ENCODE measurements at regions not wholly inside any gene's neighbourhood (a gene's known extent, or its start where the extent isn't known, plus 50 kb on each side); places are given as distances from the start of the nearest gene placed in this dataset.

DNA sequence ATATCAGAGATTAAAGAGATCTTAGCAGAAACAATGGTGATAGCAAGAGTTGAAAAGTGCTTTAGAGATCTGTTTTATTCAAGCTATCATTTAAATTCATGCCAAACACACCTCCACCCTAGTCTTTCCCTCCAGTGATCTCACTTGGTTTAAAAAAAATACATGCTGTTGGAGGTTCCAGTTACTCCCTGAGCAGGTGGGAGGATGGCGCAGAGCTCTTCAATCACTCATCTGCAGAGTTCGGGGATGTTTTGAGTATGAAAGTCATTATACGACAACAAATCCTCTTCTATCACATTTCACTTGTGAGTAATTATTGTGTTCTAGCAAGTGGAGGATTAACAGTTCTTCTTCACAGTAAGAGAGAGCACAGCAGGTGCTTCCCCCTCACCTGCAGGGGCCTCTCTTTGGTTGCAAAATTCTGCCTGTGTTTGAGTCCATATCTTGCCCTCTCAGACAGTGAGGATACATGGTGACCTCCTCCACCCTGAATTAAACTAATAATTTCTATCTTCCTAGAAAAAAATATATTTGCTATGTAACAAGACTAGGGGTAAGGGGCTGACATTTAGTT, 376.7 kb downstream of the LIG4 start:
- no peaks in the 10 kb centered on the region for H3K9me3 Mint-ChIP-seq
- no peaks in the 10 kb centered on the region for H3K36me3 Mint-ChIP-seq (ENCODE audit: low read depth)
- H3K4me1 Mint-ChIP-seq (ENCODE audit: low read depth): no peaks in the 10 kb centered on the region
- H3K27me3 Mint-ChIP-seq: no peaks in the 10 kb centered on the region
- no peak overlapping the region for H3K4me3 Mint-ChIP-seq
- H3K27ac Mint-ChIP-seq: no peak overlapping the region
- intact Hi-C loops (cut with micrococcal nuclease): no loop called here

DNA sequence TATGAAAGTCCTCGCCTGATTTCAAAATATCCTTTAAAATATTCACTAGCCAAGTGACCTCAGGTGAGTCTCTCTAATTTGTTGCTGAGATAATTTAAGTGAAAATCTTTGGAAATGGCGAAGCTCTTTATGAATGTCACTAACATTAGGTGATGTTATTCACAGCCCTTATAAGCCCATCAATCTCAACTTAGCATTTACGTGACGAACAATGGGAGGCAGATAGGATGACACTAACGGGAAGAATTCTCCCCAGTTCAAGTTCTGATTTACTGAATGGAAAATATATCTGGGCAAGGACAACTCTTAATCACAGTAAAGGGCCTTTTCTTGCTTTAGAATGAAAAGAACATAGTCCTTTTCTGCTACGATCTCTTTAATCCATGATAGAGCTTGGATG, 378.7 kb downstream of the LIG4 start:
- H3K9me3 Mint-ChIP-seq: no peaks in the 10 kb centered on the region
- H3K36me3 Mint-ChIP-seq (ENCODE audit: low read depth): no peaks in the 10 kb centered on the region
- intact Hi-C loops (cut with micrococcal nuclease): no loop called here
- no peak overlapping the region for H3K4me3 Mint-ChIP-seq
- H3K4me1 Mint-ChIP-seq (ENCODE audit: low read depth): no peaks in the 10 kb centered on the region
- H3K27me3 Mint-ChIP-seq: no peaks in the 10 kb centered on the region
- no peak overlapping the region for H3K27ac Mint-ChIP-seq

DNA sequence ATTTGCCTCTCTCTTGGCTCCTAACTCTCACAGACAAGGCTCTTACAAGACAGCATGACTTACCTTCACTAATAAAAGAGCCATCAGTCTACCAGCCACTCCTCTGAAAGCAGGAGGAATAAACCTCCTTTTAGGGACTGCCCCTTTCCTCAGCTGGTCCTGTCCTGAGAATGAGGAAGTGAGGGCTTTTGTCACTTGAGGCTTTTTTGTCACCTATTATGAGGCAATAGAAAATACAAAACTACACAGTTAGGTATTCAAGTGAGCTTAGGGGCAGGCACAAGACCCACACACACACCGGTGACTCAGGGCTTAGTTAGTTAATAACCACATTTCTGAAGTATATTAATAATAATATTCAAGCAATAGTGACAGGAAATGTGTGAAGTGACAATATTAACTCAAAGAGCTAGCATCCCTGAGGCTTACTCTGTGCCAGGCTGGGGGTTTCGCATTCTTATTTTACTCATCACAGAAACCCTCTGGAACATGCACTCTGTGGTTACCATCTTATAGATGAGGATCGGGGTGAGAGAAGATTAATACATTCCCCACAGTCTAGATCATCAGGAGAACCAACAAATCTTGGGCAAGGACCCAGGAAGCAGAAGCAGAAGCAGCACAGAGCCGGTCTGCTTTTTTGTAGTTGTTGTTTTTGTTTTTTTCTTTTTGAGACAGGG, 379.9 kb downstream of the LIG4 start:
- no peaks in the 10 kb centered on the region for H3K36me3 Mint-ChIP-seq (ENCODE audit: low read depth)
- intact Hi-C loops (cut with micrococcal nuclease): no loop called here

DNA sequence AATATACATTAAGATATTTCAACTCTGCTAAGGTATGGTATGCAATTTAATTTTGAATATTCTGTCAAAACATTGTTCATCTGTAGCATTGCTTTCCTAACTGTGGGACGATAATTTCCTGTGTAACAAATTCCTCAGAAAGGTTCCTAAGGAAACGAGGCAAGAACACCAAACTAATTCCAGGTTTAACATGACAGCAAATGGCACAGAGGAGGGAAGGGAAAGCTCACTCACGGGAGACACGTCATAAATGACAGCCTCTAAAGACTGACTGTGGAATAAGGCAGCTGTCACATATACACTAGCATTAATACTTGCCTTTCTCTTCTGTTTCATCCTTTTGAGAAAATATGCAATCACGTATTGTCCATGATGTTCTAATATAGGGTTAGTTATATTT, 380.6 kb downstream of the LIG4 start:
- no peaks in the 10 kb centered on the region for H3K9me3 Mint-ChIP-seq
- intact Hi-C loops (cut with micrococcal nuclease): no loop called here
- H3K4me1 Mint-ChIP-seq (ENCODE audit: low read depth): no peaks in the 10 kb centered on the region
- H3K27ac Mint-ChIP-seq: no peak overlapping the region
- H3K4me3 Mint-ChIP-seq: no peak overlapping the region
- H3K27me3 Mint-ChIP-seq: no peaks in the 10 kb centered on the region
- no peaks in the 10 kb centered on the region for H3K36me3 Mint-ChIP-seq (ENCODE audit: low read depth)

More for the DNA sequence above, 379.9 kb downstream of the LIG4 start:
- no peaks in the 10 kb centered on the region for H3K4me1 Mint-ChIP-seq (ENCODE audit: low read depth)
- H3K27me3 Mint-ChIP-seq: no peaks in the 10 kb centered on the region
- H3K27ac Mint-ChIP-seq: no peak overlapping the region
- H3K9me3 Mint-ChIP-seq: no peaks in the 10 kb centered on the region
- no peak overlapping the region for H3K4me3 Mint-ChIP-seq

DNA sequence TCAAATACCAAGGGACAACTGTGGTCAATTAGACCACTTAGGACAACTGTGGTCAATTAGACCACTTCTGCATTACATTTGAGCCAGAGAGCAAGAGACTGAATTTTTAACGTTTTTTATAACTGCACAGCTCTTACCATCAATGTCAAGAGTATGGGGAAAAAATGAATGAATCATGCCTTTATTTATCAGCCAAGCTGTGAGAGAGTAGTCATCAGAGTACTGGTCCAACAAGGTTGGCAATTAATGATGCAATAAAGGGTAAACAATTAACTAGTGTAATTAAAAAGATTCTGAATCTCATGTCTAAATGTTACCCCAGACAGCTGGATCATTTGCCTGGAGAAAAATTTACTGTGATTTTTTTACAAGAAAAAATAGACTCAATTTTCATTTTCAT, 381.1 kb downstream of the LIG4 start:
- no peaks in the 10 kb centered on the region for H3K27me3 Mint-ChIP-seq
- no peak overlapping the region for H3K4me3 Mint-ChIP-seq
- H3K4me1 Mint-ChIP-seq (ENCODE audit: low read depth): no peaks in the 10 kb centered on the region
- no peak overlapping the region for H3K27ac Mint-ChIP-seq
- H3K36me3 Mint-ChIP-seq (ENCODE audit: low read depth): no peaks in the 10 kb centered on the region
- H3K9me3 Mint-ChIP-seq: no peaks in the 10 kb centered on the region
- intact Hi-C loops (cut with micrococcal nuclease): no loop called here

DNA sequence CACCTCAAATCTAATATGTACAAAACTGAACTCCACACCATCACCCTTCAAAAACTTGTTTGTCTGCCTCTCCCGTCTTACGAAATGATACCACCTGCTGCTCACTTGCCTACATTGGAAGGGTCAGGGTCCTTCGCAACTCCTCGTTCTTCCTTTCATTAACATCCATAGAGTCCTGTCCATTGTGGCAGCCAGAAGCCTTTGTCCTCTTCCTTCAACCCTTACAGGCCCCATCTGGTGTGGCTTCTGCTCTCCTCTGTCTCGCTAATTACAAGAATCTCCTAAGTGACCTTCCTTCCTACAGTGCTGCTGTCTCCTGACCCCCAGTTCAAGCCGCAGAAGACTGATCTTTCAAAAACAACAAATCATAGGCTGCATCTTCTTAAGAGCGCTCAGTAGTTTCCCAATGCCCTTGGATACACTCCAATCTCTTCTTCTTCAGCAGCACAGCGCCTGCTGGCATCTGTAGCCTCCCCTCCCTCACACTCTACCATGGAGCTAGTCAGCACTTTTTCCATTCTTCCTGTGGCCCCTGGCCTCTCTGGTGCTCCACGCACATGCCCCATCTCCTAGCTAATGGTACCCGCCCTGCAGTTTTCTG, 382.7 kb downstream of the LIG4 start:
- Mint-ChIP-seq H3K36me3 (ENCODE audit: low read depth) (no peaks in the 10 kb centered on the region), H3K4me3 (no peak overlapping the region), H3K27me3 (no peaks in the 10 kb centered on the region), H3K27ac (no peak overlapping the region), H3K4me1 (ENCODE audit: low read depth) (no peaks in the 10 kb centered on the region), H3K9me3 (no peaks in the 10 kb centered on the region)
- intact Hi-C loops (cut with micrococcal nuclease): no loop called here

DNA sequence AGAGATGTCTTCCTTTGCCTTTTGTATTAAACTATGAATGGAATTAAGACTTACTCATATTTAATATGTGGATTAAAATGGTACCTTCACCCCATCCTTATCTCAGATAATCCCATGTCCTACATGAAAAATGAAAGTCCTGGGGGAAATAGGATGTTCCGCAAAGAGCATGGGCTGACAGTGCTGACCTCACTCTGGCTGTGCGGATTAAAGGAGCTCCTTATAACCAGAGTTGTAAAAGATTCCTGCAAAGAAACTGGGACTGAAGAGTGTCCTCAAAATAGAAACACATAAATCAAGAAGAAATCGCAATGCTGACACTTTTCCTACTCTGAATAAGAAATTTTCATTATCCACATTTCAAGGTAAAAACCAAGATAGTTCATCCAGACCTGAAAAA, 384.5 kb downstream of the LIG4 start:
- H3K4me3 Mint-ChIP-seq: no peak overlapping the region
- intact Hi-C loops (cut with micrococcal nuclease): no loop called here

DNA sequence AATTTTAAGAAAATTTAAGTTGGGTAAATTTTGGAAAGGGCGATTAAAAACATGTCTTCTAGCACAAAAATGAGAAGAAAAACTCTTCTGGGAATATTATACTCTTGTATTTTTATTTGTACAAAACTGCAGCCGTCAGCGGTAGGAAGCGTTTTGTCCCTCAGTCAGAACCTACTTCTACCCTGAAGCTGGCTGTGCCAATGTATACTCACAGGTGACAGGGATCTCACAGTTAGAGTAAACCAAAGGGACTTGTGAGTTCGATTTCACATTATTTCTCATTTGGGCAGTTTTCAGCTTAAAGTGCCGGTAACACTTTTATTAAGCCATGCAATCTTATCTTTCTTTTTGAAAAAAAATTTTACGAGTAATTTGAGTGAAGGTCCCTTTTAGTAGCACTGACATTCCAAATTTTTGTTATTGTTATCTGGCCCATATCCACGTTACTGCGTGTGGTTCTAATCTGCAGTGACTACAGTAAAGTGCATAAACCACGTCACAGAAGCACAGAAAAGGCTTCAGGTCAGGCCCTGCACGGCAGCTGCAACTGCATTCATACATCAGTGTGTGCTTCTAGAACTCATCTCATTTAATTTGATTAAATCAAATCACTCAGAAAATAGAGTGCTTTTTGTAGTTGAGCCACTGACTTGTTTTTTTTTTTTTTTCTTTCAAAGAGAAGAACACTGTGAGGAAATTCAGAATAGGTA, 387.3 kb downstream of the LIG4 start:
- no peaks in the 10 kb centered on the region for H3K9me3 Mint-ChIP-seq
- H3K36me3 Mint-ChIP-seq (ENCODE audit: low read depth): no peaks in the 10 kb centered on the region
- H3K4me1 Mint-ChIP-seq (ENCODE audit: low read depth): no peaks in the 10 kb centered on the region
- intact Hi-C loops (cut with micrococcal nuclease): no loop called here
- no peak overlapping the region for H3K4me3 Mint-ChIP-seq
- H3K27ac Mint-ChIP-seq: no peak overlapping the region
- H3K27me3 Mint-ChIP-seq: no peaks in the 10 kb centered on the region

More for the DNA sequence above, 384.5 kb downstream of the LIG4 start:
- Mint-ChIP-seq H3K36me3 (ENCODE audit: low read depth) (no peaks in the 10 kb centered on the region), H3K4me1 (ENCODE audit: low read depth) (no peaks in the 10 kb centered on the region), H3K9me3 (no peaks in the 10 kb centered on the region), H3K27me3 (no peaks in the 10 kb centered on the region), H3K27ac (no peak overlapping the region)

DNA sequence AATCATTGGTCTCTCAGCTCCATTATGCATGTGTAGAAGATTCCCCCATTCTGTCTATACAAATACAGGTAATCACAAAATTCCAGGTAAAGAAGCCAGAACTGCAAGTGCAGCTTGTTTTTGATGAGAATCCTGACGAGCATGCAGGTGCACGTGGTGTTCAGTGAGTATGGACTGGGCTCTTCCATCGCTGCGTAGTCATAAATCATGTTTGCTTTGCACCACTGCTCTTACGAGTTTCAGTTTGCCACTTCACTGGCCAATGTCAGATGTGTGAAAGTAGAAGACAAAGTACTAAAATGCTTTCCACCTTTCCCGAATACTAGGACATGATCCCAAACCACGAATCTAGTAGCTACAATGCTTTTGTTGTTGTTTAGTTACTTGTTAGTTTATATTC, 390.7 kb downstream of the LIG4 start:
- intact Hi-C loops (cut with micrococcal nuclease): no loop called here
- Mint-ChIP-seq H3K4me1 (ENCODE audit: low read depth) (no peaks in the 10 kb centered on the region), H3K4me3 (no peak overlapping the region), H3K27ac (no peak overlapping the region), H3K36me3 (ENCODE audit: low read depth) (no peaks in the 10 kb centered on the region), H3K27me3 (no peaks in the 10 kb centered on the region), H3K9me3 (peaks cover 4% of the 10 kb centered on the region)

DNA sequence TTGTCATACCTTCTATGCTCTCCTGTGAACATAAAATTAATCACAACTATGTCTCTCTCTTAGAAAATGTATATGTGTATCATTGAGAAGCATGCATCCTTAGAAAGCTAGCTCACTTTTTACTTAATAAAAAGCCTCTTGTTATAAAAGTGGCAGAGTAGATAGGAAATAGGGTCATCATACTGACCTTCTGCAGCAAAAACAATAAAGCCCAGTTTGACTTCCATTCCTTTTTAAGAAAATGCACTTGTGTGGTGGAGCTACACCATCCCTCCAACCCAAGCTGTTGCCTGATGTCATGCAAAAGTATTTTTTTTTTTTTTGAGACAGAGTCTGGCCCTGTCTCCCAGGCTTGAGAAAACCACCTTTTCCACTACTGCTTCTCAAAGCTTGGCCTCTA, 393.3 kb downstream of the LIG4 start:
- Mint-ChIP-seq H3K4me1 (ENCODE audit: low read depth) (no peaks in the 10 kb centered on the region), H3K4me3 (no peak overlapping the region), H3K27me3 (no peaks in the 10 kb centered on the region), H3K36me3 (ENCODE audit: low read depth) (no peaks in the 10 kb centered on the region), H3K27ac (no peak overlapping the region), H3K9me3 (peaks cover 9% of the 10 kb centered on the region)
- intact Hi-C loops (cut with micrococcal nuclease): no loop called here

DNA sequence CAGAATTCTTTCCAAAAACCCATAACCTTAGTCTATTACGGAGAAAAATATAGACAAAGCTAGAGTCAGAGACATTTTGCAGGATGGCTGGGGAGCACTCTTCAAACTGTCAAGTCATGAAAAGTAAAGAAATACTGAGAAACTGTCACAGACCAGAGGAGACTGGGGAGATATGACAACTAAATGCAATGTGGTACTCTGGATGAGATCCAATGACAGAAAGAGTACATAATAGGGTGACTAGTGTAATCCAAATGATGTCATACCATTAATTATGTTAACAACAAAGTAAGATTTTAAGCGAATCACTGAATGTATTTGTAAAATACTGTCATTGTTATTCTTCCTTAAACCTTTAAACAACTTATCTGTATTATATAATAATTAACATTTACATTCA, 393.8 kb downstream of the LIG4 start:
- intact Hi-C loops (cut with micrococcal nuclease): no loop called here
- Mint-ChIP-seq H3K27me3 (no peaks in the 10 kb centered on the region), H3K4me3 (no peak overlapping the region), H3K27ac (no peak overlapping the region), H3K4me1 (ENCODE audit: low read depth) (no peaks in the 10 kb centered on the region), H3K9me3 (peaks cover 9% of the 10 kb centered on the region), H3K36me3 (ENCODE audit: low read depth) (no peaks in the 10 kb centered on the region)

DNA sequence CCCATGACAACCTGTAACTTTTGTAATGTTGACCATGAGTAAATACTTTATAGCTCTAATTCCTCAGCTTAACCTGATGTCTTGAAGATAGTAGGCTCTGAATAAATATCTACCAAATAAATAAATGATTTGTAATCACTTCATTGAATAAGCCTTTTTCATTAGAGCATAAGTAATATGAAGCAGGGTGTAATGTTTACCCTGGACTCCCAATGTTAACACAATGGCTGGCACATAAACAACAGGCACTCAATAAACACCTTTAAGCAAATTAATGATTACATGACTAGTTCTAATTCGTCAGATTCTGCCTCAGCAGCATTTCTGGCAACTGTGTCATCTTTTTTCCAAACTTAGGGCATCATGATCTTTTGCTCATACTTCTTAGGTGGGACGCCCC, 396.3 kb downstream of the LIG4 start:
- Mint-ChIP-seq H3K27me3 (no peaks in the 10 kb centered on the region), H3K36me3 (ENCODE audit: low read depth) (no peaks in the 10 kb centered on the region), H3K27ac (no peak overlapping the region), H3K9me3 (peaks cover 9% of the 10 kb centered on the region), H3K4me3 (no peak overlapping the region), H3K4me1 (ENCODE audit: low read depth) (no peaks in the 10 kb centered on the region)
- intact Hi-C loops (cut with micrococcal nuclease): no loop called here

DNA sequence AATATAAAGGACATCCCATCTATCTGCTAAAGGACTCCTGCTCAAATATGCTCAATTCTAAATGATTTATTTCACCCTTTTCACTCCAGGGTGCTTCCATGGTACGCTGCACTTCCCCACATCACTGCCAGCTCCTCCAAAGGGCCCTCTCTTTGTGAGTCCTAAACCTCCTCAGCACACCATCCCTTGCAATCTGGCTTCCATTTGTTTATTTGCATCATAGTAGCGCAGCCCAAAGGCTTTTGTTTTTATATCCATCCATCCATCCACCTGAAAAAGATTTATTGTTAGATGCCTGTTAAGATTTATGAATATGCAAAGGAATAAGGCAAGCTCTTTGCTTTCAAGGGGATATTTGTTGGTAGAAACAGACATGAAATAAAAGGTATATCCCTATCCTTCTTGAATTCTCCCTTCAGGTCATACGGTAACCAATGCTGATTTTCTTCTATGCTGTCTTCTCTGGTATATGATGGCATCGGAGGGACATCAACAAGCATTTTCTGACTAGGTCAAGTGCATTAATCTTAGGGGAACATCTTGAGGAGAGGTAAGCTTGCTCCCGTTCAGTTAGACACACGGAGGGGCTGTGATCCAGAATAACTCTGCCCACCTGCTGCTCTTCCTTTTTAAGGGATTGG, 397.6 kb downstream of the LIG4 start:
- Mint-ChIP-seq H3K4me1 (ENCODE audit: low read depth) (no peaks in the 10 kb centered on the region), H3K9me3 (peaks cover 9% of the 10 kb centered on the region), H3K36me3 (ENCODE audit: low read depth) (no peaks in the 10 kb centered on the region), H3K27me3 (no peaks in the 10 kb centered on the region), H3K4me3 (no peak overlapping the region), H3K27ac (no peak overlapping the region)
- intact Hi-C loops (cut with micrococcal nuclease): no loop called here

DNA sequence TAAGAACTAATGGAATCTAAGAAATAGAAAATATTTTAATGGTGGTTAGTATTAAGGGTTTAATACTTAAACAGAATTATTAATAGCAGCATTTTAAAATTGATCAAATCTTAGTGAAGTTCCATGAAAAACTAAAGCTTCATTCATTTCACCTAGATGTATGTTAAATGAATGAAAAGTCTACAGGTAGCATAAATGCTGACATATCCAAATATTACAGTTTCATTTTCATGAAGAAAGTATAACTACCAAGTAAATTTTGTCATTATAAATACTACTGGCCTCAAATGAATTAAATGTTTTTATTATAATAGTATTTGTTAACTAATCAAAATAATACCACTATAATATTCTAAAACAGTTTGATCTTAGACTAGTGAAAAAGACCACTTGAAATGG, 403.3 kb downstream of the LIG4 start:
- Mint-ChIP-seq H3K4me3 (no peak overlapping the region), H3K27ac (no peak overlapping the region), H3K9me3 (no peaks in the 10 kb centered on the region), H3K36me3 (ENCODE audit: low read depth) (no peaks in the 10 kb centered on the region), H3K4me1 (ENCODE audit: low read depth) (no peaks in the 10 kb centered on the region), H3K27me3 (no peaks in the 10 kb centered on the region)
- intact Hi-C loops (cut with micrococcal nuclease): no loop called here

Measured in dendritic cell treated with granulocyte-macrophage colony-stimulating factor and Interleukin-4, amounts not matched to agents 40 ng/mL and 50 ng/mL, for 4 days (primary cell).